ENCODE measurements at regions not wholly inside any gene's neighbourhood (a gene's known extent, or its start where the extent isn't known, plus 50 kb on each side); places are given as distances from the start of the nearest gene placed in this dataset.

- H3K4me3 ChIP-seq (ENCODE audit: low read depth, low read length) = no peak overlapping the region
- TF ChIP-seq CTCF (IDR thresholded peaks at IDR 0.05; ENCODE audit: low read depth, low read length, missing control alignments) = peak; percentile 44
- in situ Hi-C loops (cut with HindIII; ENCODE audit: low pct_ligation_motif_present, low sequenced_read_pairs) = no loop called here
- H3K36me3 ChIP-seq (replicated peaks) = no peaks in the 10 kb centered on the region
- no peak overlapping the region for H3K27ac ChIP-seq
- no peak for DNase-seq
- no peaks in the 10 kb centered on the region for H3K27me3 ChIP-seq (replicated peaks)
Measured at GRCh38 chr14:106556665-106557289, 1030.4 kb downstream of the TMEM121 start.

- Histone ChIP-seq H3K27me3 (replicated peaks) (no peaks in the 10 kb centered on the region), H3K4me3 (ENCODE audit: low read depth, low read length) (no peak overlapping the region), H3K36me3 (replicated peaks) (no peaks in the 10 kb centered on the region), H3K27ac (no peak overlapping the region)
- no peak for TF ChIP-seq CTCF (IDR thresholded peaks at IDR 0.05; ENCODE audit: low read depth, low read length, missing control alignments)
- in situ Hi-C loops (cut with HindIII; ENCODE audit: low pct_ligation_motif_present, low sequenced_read_pairs) = no loop called here
- DNase-seq = no peak
Measured at GRCh38 chr14:106562451-106562850, 1036.1 kb downstream of the TMEM121 start.

- in situ Hi-C loops (cut with HindIII; ENCODE audit: low pct_ligation_motif_present, low sequenced_read_pairs) = no loop called here
- no peak overlapping the region for H3K27ac ChIP-seq
- H3K4me3 ChIP-seq (ENCODE audit: low read depth, low read length) = no peak overlapping the region
- no peak for TF ChIP-seq CTCF (IDR thresholded peaks at IDR 0.05; ENCODE audit: low read depth, low read length, missing control alignments)
- H3K36me3 ChIP-seq (replicated peaks) = no peaks in the 10 kb centered on the region
- no peak for DNase-seq
- H3K27me3 ChIP-seq (replicated peaks) = no peaks in the 10 kb centered on the region
Measured at GRCh38 chr14:106564058-106564643, 1037.8 kb downstream of the TMEM121 start.

- in situ Hi-C loops (cut with HindIII; ENCODE audit: low pct_ligation_motif_present, low sequenced_read_pairs) = no loop called here
- no peak for TF ChIP-seq CTCF (IDR thresholded peaks at IDR 0.05; ENCODE audit: low read depth, low read length, missing control alignments)
Measured at GRCh38 chr14:106578481-106578880, 1052.1 kb downstream of the TMEM121 start.

GRCh38 chr14:106579084-106579483 is 1052.7 kb downstream of the TMEM121 start:
- Histone ChIP-seq H3K36me3 (replicated peaks) (no peaks in the 10 kb centered on the region), H3K27me3 (replicated peaks) (no peaks in the 10 kb centered on the region), H3K4me3 (ENCODE audit: low read depth, low read length) (no peak overlapping the region), H3K27ac (no peak overlapping the region)
- in situ Hi-C loops (cut with HindIII; ENCODE audit: low pct_ligation_motif_present, low sequenced_read_pairs) = no loop called here
- DNase-seq = no peak
- TF ChIP-seq CTCF (IDR thresholded peaks at IDR 0.05; ENCODE audit: low read depth, low read length, missing control alignments) = no peak

More at GRCh38 chr14:106578481-106578880, 1052.1 kb downstream of the TMEM121 start:
- H3K27me3 ChIP-seq (replicated peaks) = no peaks in the 10 kb centered on the region
- H3K4me3 ChIP-seq (ENCODE audit: low read depth, low read length) = no peak overlapping the region
- DNase-seq = no peak
- no peaks in the 10 kb centered on the region for H3K36me3 ChIP-seq (replicated peaks)
- H3K27ac ChIP-seq = no peak overlapping the region

GRCh38 chr14:106585692-106586091 is 1059.3 kb downstream of the TMEM121 start:
- Histone ChIP-seq H3K4me3 (ENCODE audit: low read depth, low read length) (no peak overlapping the region), H3K27ac (no peak overlapping the region), H3K36me3 (replicated peaks) (no peaks in the 10 kb centered on the region), H3K27me3 (replicated peaks) (no peaks in the 10 kb centered on the region)
- no peak for DNase-seq
- in situ Hi-C loops (cut with HindIII; ENCODE audit: low pct_ligation_motif_present, low sequenced_read_pairs) = no loop called here
- TF ChIP-seq CTCF (IDR thresholded peaks at IDR 0.05; ENCODE audit: low read depth, low read length, missing control alignments) = no peak

Measured in brain microvascular endothelial cell (primary cell).